HFF-Myc (cell line): ENCODE measurements at regions not wholly inside any gene's neighbourhood (a gene's known extent, or its start where the extent isn't known, plus 50 kb on each side); places are given as distances from the start of the nearest gene placed in this dataset.

Experiments used
- DNase-seq: peaks from one replicate; pipeline ENCODE4 v3.0.0-alpha.2; 2011; ENCODE audit warnings: low read depth; ENCODE audit errors: extremely low read depth
- H3K4me3 ChIP-seq: replicated peaks from 2 replicates; pipeline ENCODE4 v1.5.1; 2011; ENCODE audit warnings: low read depth, mild to moderate bottlenecking, control low read depth, low read length
- CTCF ChIP-seq: IDR thresholded peaks from 2 replicates; pipeline ENCODE4 v1.5.1; 2012; ENCODE audit warnings: mild to moderate bottlenecking, low read depth, low read length, control low read depth; ENCODE audit errors: missing control alignments

DNA sequence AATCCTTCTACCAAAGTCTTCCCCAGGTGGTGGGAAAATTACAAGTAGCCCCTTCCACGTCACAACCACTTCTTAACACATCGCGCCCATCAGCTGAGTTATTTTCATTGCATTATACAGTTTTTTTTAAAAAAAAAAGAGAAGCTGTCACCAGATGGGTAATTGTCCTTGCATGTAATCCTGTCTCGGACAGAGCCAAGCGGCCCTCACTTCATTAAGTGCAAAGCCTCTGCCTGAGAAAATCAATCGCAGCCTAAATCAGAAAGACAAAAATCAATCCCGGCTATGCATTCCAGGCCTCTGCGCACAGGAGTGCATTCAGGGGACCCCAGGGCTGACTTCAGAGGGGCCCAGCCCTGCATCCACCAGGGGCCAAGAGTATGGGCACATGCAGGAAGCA is 538.9 kb downstream of the NPHP4 start:
- TF ChIP-seq CTCF: no peak
- DNase-seq: no peak
- no peak overlapping the region for H3K4me3 ChIP-seq

DNA sequence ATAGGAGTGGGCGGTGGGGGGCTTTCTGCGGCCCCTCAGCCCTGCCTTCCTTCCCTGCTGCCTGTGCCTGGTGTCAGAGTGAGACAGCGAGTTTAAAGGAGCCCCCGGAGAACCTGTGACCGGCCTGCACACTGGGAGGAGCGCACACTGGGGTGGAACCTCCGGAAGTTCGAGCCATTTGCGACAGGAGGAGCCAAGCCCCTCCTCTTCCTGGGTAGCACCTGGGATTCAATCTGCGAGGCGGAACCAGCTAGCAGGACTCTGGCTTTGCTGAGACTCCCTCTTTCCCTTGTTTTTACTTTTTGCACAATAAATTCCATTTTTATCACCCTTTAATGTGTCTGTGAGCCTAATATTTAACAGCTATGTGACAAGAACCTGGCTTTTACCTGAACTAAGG is 540.6 kb downstream of the NPHP4 start:
- no peak for DNase-seq
- TF ChIP-seq CTCF: no peak
- H3K4me3 ChIP-seq: no peak overlapping the region

GRCh38 chr1:5448486-5448885 is 543.7 kb downstream of the NPHP4 start:
- DNase-seq: no peak
- TF ChIP-seq CTCF: no peak
- H3K4me3 ChIP-seq: no peak overlapping the region

GRCh38 chr1:5447503-5447960 is 544.7 kb downstream of the NPHP4 start:
- H3K4me3 ChIP-seq: no peak overlapping the region
- TF ChIP-seq CTCF: no peak
- no peak for DNase-seq

DNA sequence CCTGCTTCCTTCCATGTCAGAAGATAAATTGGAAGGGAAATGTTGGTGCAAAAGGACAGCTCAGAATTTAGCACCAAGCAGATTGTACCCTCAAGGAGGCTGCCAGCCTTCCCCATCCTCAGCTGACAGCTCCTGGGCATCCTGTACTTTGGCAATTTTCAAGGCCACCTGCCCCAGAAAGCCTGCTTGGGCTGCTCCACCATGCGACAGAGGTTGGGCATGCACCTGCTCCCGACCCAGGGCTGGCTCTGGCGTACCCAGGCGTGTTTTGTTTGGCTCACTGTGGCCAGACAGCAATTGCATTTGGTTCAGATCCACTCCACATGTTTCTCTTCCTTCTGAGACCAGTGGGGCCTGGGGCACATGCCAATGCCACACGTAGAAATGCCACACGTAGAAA is 547.8 kb downstream of the NPHP4 start:
- no peak for DNase-seq
- no peak for TF ChIP-seq CTCF
- H3K4me3 ChIP-seq: no peak overlapping the region

DNA sequence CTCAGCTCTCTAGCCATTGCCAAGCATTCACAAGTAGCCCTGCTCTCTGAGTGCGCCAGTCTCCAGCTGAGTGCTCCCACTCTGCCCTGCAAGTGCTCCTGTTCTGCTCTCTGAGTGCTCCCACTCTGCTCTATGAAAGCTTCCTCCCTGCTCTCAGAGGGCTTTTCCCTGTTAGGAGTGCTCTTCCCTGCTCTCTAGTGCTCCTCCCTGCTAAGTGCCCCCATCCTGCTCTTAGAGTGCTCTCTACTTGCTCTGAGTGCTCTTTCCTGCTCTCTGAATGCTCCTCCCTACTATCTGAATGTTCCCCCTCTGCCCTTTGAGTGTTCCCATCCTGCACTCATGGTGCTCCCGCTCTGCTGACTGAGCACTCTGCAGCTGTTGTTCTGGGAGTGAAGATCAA is 555.4 kb downstream of the NPHP4 start:
- TF ChIP-seq CTCF: no peak
- no peak overlapping the region for H3K4me3 ChIP-seq
- DNase-seq: no peak

DNA sequence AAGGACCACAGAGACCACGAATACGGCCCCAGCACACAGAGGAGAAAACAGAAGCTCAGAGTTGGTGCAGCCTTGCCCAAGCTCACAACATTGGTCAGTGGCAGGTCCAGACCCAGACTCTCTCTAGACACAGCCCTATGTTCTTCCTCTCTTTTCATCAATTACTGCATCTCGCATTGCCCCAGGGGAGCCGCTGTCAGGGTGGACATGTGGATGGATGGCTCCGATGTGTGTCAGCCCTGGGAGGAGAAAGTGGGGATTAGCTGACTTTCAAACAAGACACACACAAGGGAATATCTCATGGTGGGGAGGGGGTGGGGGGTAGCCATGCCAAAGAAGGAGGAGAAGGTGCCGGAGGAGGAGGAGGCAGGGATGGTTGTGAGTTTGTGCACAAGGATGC is 556.8 kb downstream of the NPHP4 start:
- H3K4me3 ChIP-seq: no peak overlapping the region
- DNase-seq: no peak
- no peak for TF ChIP-seq CTCF
